Gastrocnemius medialis (tissue), 4 donors: ENCODE measurements at regions not wholly inside any gene's neighbourhood (a gene's known extent, or its start where the extent isn't known, plus 50 kb on each side); places are given as distances from the start of the nearest gene placed in this dataset.

Experiments
- POLR2A ChIP-seq, 2 donors: fragments of 450-650 bp; IDR thresholded peaks; one replicate each; pipeline ENCODE4 v1.6.1; 2017; ENCODE audit warnings: antibody characterized with exemption in 2 of 2, mild to moderate bottlenecking in 2 of 2, moderate library complexity in 2 of 2
- TF ChIP-seq, protein P1 (sequence below), 5 experiments: fragments of 450-650 bp in 3 of 5; fragments of 200-600 bp in 2 of 5; sonication (generic) in 2 of 5; IDR thresholded peaks in 4 of 5; conservative IDR thresholded peaks in 1 of 5; 1 replicate in 4 of 5; 2 replicates in 1 of 5; pipeline ENCODE4 v1.5.1; 2016 to 2019; ENCODE audit warnings: antibody characterized with exemption in 5 of 5, mild to moderate bottlenecking in 3 of 5, moderate library complexity in 3 of 5

DNA sequence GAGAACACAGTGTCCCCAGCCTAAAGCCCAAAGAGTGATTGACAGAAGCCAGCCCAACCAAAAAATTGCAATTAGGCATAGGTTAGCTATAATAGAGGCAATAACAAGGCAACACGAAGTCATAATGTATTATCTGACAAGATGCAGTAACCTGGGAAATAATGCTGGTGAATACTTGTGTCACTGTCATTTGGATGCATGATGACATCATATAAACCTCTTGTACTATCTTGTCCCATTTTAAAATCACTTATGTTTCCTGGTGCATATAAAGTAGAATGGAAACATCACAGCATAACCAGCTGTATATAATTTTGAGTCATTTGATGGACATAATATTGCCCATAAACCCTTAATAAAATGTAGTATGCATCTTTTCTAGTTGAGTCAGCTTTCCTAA is 1138.3 kb upstream of the LRRTM3 start:
- TF ChIP-seq, protein P1, sequence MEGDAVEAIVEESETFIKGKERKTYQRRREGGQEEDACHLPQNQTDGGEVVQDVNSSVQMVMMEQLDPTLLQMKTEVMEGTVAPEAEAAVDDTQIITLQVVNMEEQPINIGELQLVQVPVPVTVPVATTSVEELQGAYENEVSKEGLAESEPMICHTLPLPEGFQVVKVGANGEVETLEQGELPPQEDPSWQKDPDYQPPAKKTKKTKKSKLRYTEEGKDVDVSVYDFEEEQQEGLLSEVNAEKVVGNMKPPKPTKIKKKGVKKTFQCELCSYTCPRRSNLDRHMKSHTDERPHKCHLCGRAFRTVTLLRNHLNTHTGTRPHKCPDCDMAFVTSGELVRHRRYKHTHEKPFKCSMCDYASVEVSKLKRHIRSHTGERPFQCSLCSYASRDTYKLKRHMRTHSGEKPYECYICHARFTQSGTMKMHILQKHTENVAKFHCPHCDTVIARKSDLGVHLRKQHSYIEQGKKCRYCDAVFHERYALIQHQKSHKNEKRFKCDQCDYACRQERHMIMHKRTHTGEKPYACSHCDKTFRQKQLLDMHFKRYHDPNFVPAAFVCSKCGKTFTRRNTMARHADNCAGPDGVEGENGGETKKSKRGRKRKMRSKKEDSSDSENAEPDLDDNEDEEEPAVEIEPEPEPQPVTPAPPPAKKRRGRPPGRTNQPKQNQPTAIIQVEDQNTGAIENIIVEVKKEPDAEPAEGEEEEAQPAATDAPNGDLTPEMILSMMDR (IDR thresholded peaks at IDR 0.05 in 4 of 5, conservative IDR thresholded peaks at IDR 0.05 in 1 of 5) = no peak
- TF ChIP-seq POLR2A (IDR thresholded peaks at IDR 0.05) = no peak
